Prostate gland (tissue), 2 donors: ENCODE measurements at regions not wholly inside any gene's neighbourhood (a gene's known extent, or its start where the extent isn't known, plus 50 kb on each side); places are given as distances from the start of the nearest gene placed in this dataset.
"Not testable (repeated sequence)": the region's sequence is repeated elsewhere in the genome, so short reads cannot be mapped to it uniquely, and the experiment has no call there.

ENCODE experiments used
- DNase-seq: peaks from one replicate; pipeline ENCODE4 v3.0.0-alpha.2; 2019; ENCODE audit warnings: low spot score
- H3K27ac ChIP-seq, 2 donors: fragments of 200-600 bp; sonication (generic); 2 replicates each; pipeline ENCODE4 v1.5.1; 2017 to 2019
- H3K27me3 ChIP-seq: fragments of 200-600 bp; sonication (generic); replicated peaks from 2 replicates; pipeline ENCODE4 v1.5.1; 2019; ENCODE audit not compliant: insufficient read depth
- H3K36me3 ChIP-seq, 2 donors: fragments of 200-600 bp; sonication (generic); 1 replicate in 1 of 2; 2 replicates in 1 of 2; pipeline versions ENCODE4 v1.5.1 to v1.8.1; 2017 to 2019
- H3K4me1 ChIP-seq: fragments of 200-600 bp; sonication (generic); replicated peaks from 2 replicates; pipeline ENCODE4 v1.5.1; 2019
- H3K4me3 ChIP-seq, 2 donors: fragments of 200-600 bp; sonication (generic); 2 replicates each; pipeline ENCODE4 v1.5.1; 2017 to 2019
- H3K9me3 ChIP-seq: fragments of 200-600 bp; sonication (generic); 2 replicates; pipeline ENCODE4 v1.5.1; 2017
- CTCF ChIP-seq, 4 experiments: fragments of 200-600 bp in 2 of 4; fragments of 450-650 bp in 2 of 4; sonication (generic) in 2 of 4; IDR thresholded peaks; 1 replicate in 3 of 4; 2 replicates in 1 of 4; pipeline ENCODE4 v1.5.1; 2016 to 2019; ENCODE audit warnings: antibody characterized with exemption in 4 of 4, mild to moderate bottlenecking in 2 of 4, moderate library complexity in 2 of 4
- POLR2A ChIP-seq: fragments of 450-650 bp; IDR thresholded peaks from one replicate; pipeline ENCODE4 v1.6.1; 2016; ENCODE audit warnings: antibody characterized with exemption, mild to moderate bottlenecking
- POLR2AphosphoS5 ChIP-seq: sonication (generic); formaldehyde crosslinking; IDR thresholded peaks from one replicate; pipeline ENCODE4 v1.6.1; 2017; ENCODE audit warnings: antibody characterized with exemption
- WGBS: methylation state at CpG from one replicate; pipeline ENCODE4 v1.1.5; 2018; 5-methylcytosine and 5-hydroxymethylcytosine counted together
- intact Hi-C: fragments of 100-400 bp; cut with DNase I; formaldehyde crosslinking; loops from one replicate; pipeline ENCODE4 v1.14.2; 2022

GRCh38 chr21:19463966-19464365, 1060.4 kb upstream of the TMPRSS15 start:
- H3K4me3 ChIP-seq, result no peak overlapping the region
- WGBS, result 91% methylated on average over 1 of the region's 1 CpG
- H3K4me1 ChIP-seq, result no peaks in the 10 kb centered on the region
- H3K36me3 ChIP-seq, result no peaks in the 10 kb centered on the region
- H3K27ac ChIP-seq, result no peak overlapping the region
- TF ChIP-seq POLR2A, result no peak
- TF ChIP-seq CTCF (IDR thresholded peaks at IDR 0.05), result no peak
- no peak for TF ChIP-seq POLR2AphosphoS5
- intact Hi-C loops, result no loop called here
- no peak for DNase-seq
- no peaks in the 10 kb centered on the region for H3K27me3 ChIP-seq
- H3K9me3 ChIP-seq, result no peaks in the 10 kb centered on the region

- 86% methylated on average over 3 of the region's 3 CpGs for WGBS
- H3K27me3 ChIP-seq, result no peaks in the 10 kb centered on the region
- no peaks in the 10 kb centered on the region for H3K9me3 ChIP-seq
- no peak for TF ChIP-seq POLR2A
- intact Hi-C loops, result no loop called here
- no peak for DNase-seq
- H3K36me3 ChIP-seq, result no peaks in the 10 kb centered on the region
- no peak overlapping the region for H3K27ac ChIP-seq
- H3K4me3 ChIP-seq, result no peak overlapping the region
- no peaks in the 10 kb centered on the region for H3K4me1 ChIP-seq
Measured at GRCh38 chr21:19468991-19469715, 1065.6 kb upstream of the TMPRSS15 start.

- intact Hi-C loops, result no loop called here
- H3K27me3 ChIP-seq, result no peaks in the 10 kb centered on the region
- H3K27ac ChIP-seq, result no peak overlapping the region
- H3K4me3 ChIP-seq, result no peak overlapping the region
- 57% methylated on average over 1 of the region's 1 CpG for WGBS
- no peaks in the 10 kb centered on the region for H3K4me1 ChIP-seq
- H3K36me3 ChIP-seq, result no peaks in the 10 kb centered on the region
- no peaks in the 10 kb centered on the region for H3K9me3 ChIP-seq
- DNase-seq, result no peak
- TF ChIP-seq POLR2A, result no peak
- TF ChIP-seq CTCF (IDR thresholded peaks at IDR 0.05), result no peak
- TF ChIP-seq POLR2AphosphoS5, result no peak
Measured at GRCh38 chr21:19475525-19475924, 1071.9 kb upstream of the TMPRSS15 start.

- DNase-seq, result no peak
- H3K36me3 ChIP-seq, result no peaks in the 10 kb centered on the region
- H3K27me3 ChIP-seq, result no peaks in the 10 kb centered on the region
- H3K4me3 ChIP-seq, result no peak overlapping the region
- H3K9me3 ChIP-seq, result no peaks in the 10 kb centered on the region
- H3K4me1 ChIP-seq, result no peaks in the 10 kb centered on the region
- no peak overlapping the region for H3K27ac ChIP-seq
- intact Hi-C loops, result no loop called here
- TF ChIP-seq CTCF (IDR thresholded peaks at IDR 0.05) (no peak), POLR2A (no peak)
- 47% methylated on average over 3 of the region's 3 CpGs for WGBS
Measured at GRCh38 chr21:19489930-19490329, 1086.3 kb upstream of the TMPRSS15 start.

- H3K4me3 ChIP-seq, result no peak overlapping the region
- intact Hi-C loops, result no loop called here
- TF ChIP-seq POLR2AphosphoS5 (no peak), CTCF (IDR thresholded peaks at IDR 0.05) (no peak), POLR2A (no peak)
- H3K27ac ChIP-seq, result no peak overlapping the region
- no peak for DNase-seq
- no peaks in the 10 kb centered on the region for H3K4me1 ChIP-seq
- WGBS, result 52% methylated on average over 2 of the region's 2 CpGs
- no peaks in the 10 kb centered on the region for H3K9me3 ChIP-seq
- no peaks in the 10 kb centered on the region for H3K27me3 ChIP-seq
- no peaks in the 10 kb centered on the region for H3K36me3 ChIP-seq
Measured at GRCh38 chr21:19490481-19490880, 1086.9 kb upstream of the TMPRSS15 start.

GRCh38 chr21:19493437-19494241, 1090.1 kb upstream of the TMPRSS15 start:
- 94% methylated on average over 38 of the region's 52 CpGs for WGBS
- H3K4me1 ChIP-seq, H3K36me3 ChIP-seq, H3K27me3 ChIP-seq, DNase-seq, intact Hi-C loops, H3K9me3 ChIP-seq, H3K27ac ChIP-seq, H3K4me3 ChIP-seq: not testable (repeated sequence)
